HUES6 (cell line): ENCODE measurements at regions not wholly inside any gene's neighbourhood (a gene's known extent, or its start where the extent isn't known, plus 50 kb on each side); places are given as distances from the start of the nearest gene placed in this dataset.

ENCODE experiments used
- H3K27ac ChIP-seq: 2 replicates; pipeline ENCODE4 v1.7.0; 2013; ENCODE audit warnings: low read depth, mild to moderate bottlenecking, low read length, inconsistent platforms
- H3K27me3 ChIP-seq: 2 replicates; pipeline ENCODE4 v1.6.1; 2013; ENCODE audit warnings: low read length; ENCODE audit not compliant: control insufficient read depth, insufficient read depth
- H3K36me3 ChIP-seq: 2 replicates; pipeline ENCODE4 v1.6.1; 2013; ENCODE audit warnings: low read length; ENCODE audit not compliant: control insufficient read depth, insufficient read depth
- H3K4me1 ChIP-seq: 2 replicates; pipeline ENCODE4 v1.6.1; 2013; ENCODE audit warnings: low read length; ENCODE audit not compliant: control insufficient read depth, insufficient read depth
- H3K4me3 ChIP-seq: 2 replicates; pipeline ENCODE4 v1.5.1; 2013; ENCODE audit warnings: low read depth, low read length
- H3K9ac ChIP-seq: one replicate; pipeline ENCODE4 v1.6.1; 2013; ENCODE audit warnings: mild to moderate bottlenecking, low read length
- H3K9me3 ChIP-seq: 2 replicates; pipeline ENCODE4 v1.6.1; 2013; ENCODE audit warnings: low read depth, low read length; ENCODE audit not compliant: control insufficient read depth, insufficient read depth

DNA sequence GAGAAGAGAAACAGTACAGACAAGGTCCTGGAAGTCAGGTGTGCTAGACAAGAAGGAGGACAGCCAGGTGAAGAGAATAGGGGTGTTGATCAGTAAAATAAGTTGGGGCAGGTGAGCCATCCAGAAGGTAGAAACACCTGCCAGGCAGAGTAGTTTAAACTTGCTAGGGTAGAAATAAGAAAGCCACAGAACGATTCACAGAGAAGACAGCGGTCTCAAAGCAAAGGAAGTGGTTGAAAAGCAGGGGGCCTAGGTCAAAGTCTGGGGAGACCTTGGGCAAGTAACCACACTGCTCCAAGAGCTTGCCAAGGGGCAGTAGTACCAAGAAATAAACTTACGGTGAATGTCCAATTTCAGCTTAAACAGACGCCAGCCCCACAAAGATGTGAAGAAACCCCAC is 116.6 kb upstream of the PROX1 start:
- Histone ChIP-seq H3K36me3 (no peaks in the 10 kb centered on the region), H3K4me3 (no peak overlapping the region), H3K9ac (no peak overlapping the region), H3K27me3 (no peaks in the 10 kb centered on the region), H3K27ac (no peak overlapping the region), H3K4me1 (no peaks in the 10 kb centered on the region), H3K9me3 (no peaks in the 10 kb centered on the region)

DNA sequence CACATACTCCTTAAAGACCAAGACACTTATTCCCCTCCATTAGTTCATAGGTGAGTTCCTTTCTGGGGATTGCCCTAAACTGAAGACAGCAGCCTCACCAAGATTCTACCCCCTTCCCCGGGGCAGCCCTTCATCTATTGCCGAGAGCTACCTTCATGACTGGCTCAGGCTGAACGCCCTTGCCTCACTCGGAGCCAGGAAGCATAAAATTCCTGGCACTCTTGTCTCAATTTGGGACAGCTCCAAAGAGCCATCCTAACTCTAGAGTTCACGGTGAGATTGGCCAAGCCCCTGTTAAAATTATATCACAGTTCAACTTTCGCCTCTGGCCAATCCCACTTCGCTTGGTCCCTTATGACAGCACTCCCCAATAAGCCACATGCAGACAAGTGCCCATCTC is 113.0 kb upstream of the PROX1 start:
- Histone ChIP-seq H3K27me3 (no peaks in the 10 kb centered on the region), H3K36me3 (no peaks in the 10 kb centered on the region), H3K4me3 (no peak overlapping the region), H3K27ac (no peak overlapping the region), H3K9ac (no peak overlapping the region), H3K9me3 (no peaks in the 10 kb centered on the region), H3K4me1 (0 out of 2 replicates have a peak, but pooled peaks cover 4% of the 10 kb centered on the region)

DNA sequence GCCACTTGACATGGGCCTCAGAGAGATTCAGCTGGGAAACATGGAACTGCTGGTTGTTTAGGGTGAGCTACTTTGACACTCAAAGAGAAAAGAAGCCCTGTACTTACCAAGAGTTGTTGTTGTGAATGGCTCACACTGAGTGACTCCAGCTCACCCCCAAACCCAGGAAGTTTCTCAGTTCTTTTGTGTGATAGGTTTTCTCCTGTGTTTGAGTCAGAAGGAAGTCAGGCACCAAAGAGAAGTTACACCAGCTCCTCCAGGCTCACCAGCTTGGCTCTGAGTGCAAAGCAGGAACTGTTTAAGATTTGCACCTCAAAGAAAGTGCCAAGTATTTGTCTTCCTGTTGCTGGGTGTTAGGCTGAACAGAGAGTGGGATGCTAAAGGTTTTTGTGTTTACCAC is 111.2 kb upstream of the PROX1 start:
- Histone ChIP-seq H3K36me3 (no peaks in the 10 kb centered on the region), H3K9me3 (no peaks in the 10 kb centered on the region), H3K4me1 (0 out of 2 replicates have a peak, but pooled peaks cover 4% of the 10 kb centered on the region), H3K27me3 (no peaks in the 10 kb centered on the region), H3K27ac (no peak overlapping the region), H3K4me3 (no peak overlapping the region), H3K9ac (no peak overlapping the region)

DNA sequence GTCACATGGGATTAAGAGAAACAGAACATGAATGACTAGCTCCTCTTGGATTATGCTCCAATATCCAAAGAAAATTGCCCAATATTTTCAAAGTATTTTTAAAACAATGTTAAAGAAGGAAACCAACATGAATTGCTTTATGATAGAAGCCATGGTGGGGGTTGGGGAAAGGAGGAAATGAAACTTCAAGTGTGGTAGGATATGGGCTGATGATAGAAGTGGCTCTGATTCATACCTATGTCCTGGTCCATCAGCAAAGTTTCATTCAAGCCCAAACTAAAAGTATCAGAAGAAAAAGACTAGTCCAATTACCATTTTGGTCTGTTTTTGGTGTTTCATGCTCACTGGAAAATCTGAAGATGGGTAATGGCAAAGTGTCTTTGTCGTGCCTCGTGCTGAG is 104.2 kb upstream of the PROX1 start:
- H3K4me1 ChIP-seq: no peaks in the 10 kb centered on the region
- H3K27ac ChIP-seq: no peak overlapping the region
- no peaks in the 10 kb centered on the region for H3K36me3 ChIP-seq
- no peaks in the 10 kb centered on the region for H3K9me3 ChIP-seq
- no peak overlapping the region for H3K9ac ChIP-seq
- no peak overlapping the region for H3K4me3 ChIP-seq
- no peaks in the 10 kb centered on the region for H3K27me3 ChIP-seq

DNA sequence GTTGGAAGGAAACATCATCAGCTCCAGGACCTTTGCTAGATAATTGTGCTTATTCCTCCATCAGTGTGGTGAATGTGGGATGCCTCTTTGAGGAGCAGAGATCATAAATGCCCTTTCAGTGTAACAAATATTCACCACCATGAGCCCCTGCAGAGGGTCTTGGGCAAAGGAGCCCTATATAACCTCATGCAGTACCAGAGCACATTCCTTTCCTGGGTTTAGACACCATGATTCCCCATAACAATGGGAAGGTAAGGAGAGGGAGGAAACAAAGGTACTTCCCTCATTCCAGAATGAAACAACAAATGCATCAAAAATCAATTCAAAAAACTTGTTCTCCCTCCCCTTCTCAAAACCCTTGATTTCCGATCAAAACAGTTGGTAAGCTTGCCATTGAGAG is 103.4 kb upstream of the PROX1 start:
- Histone ChIP-seq H3K27me3 (no peaks in the 10 kb centered on the region), H3K36me3 (no peaks in the 10 kb centered on the region), H3K9ac (no peak overlapping the region), H3K9me3 (no peaks in the 10 kb centered on the region), H3K4me3 (no peak overlapping the region), H3K27ac (no peak overlapping the region), H3K4me1 (no peaks in the 10 kb centered on the region)

DNA sequence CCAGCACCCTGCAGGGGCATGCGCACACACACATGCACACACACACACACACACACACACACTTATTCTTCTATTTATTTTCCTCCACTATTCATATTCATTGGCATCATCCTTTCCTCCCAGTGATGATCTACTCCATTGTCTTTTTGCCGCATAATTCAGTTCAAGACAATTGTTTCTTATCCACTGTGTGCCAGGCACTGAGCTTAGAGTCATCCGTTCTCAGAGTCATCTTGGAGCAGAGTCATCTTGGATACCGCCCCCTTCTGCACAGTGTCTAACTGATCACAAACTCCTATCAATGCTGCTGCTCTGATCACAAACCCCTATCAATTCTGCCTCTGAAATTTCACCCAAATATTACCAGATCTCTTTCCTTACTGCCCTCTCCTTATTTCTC is 102.8 kb upstream of the PROX1 start:
- Histone ChIP-seq H3K9ac (no peak overlapping the region), H3K36me3 (no peaks in the 10 kb centered on the region), H3K27ac (no peak overlapping the region), H3K27me3 (no peaks in the 10 kb centered on the region), H3K9me3 (no peaks in the 10 kb centered on the region), H3K4me3 (no peak overlapping the region), H3K4me1 (no peaks in the 10 kb centered on the region)

DNA sequence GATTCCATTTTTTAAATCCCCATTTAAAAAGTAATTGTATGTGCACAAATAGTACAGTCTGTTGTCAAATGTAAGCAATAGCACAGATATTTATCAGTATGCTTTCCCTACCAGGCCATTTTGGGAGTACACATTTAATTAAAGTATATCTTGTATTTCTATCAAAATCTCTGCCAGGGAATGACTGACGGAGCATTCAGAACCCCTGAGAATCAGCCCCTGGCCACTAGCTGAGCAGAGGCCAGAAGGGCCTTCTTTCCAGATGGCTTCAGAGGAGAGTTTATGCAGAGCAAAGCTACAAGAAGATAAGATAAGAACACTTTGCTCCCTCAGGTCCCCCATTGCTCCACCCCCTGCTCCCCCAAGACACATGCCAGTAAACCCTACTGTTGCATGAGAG is 99.9 kb upstream of the PROX1 start:
- no peaks in the 10 kb centered on the region for H3K27me3 ChIP-seq
- H3K27ac ChIP-seq: no peak overlapping the region
- no peaks in the 10 kb centered on the region for H3K36me3 ChIP-seq
- no peak overlapping the region for H3K4me3 ChIP-seq
- H3K9ac ChIP-seq: no peak overlapping the region
- no peaks in the 10 kb centered on the region for H3K4me1 ChIP-seq
- no peaks in the 10 kb centered on the region for H3K9me3 ChIP-seq

DNA sequence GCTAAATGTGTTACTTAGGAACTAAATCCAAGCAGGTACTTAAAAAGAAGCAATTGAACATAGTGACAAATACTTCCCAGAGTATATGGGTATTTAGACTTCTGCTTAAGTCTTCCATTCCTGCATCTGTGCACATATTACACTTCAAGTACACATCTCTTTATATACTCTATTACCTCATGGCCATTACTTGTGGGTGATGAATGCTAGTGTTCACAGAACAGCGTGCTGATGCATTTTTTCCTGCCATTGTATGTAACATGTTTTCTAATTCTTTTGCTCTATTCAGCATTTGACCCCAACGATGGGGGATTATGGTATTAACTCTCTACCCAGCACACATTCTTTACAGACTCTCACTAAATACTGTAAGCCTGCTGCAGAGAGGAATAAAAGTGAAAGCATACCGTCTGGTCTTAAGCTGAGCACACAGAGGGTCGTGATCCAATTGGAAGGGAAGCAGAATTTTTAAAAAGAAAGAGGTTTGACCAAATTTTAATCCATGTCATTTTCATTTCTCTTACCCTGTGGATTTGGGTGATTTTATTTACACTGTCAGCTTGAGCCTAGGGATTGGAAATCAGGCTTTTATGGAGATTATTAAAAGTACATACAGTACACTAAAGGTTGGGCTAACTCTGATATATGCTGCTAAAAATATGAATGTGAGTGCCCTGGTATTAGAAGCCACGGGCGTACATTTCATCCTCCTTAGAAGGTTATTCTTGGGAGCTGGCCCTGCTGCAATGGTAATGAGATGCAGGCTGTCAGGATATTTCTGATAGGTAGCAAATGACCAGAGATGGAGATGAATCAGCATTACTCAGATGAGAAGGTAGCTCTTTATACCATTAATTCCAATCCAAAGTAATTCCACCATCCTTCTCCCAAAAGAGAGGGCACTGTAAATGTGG is 95.5 kb upstream of the PROX1 start:
- Histone ChIP-seq H3K36me3 (no peaks in the 10 kb centered on the region), H3K4me3 (no peak overlapping the region), H3K4me1 (no peaks in the 10 kb centered on the region), H3K27ac (no peak overlapping the region), H3K9me3 (no peaks in the 10 kb centered on the region), H3K27me3 (no peaks in the 10 kb centered on the region), H3K9ac (no peak overlapping the region)

DNA sequence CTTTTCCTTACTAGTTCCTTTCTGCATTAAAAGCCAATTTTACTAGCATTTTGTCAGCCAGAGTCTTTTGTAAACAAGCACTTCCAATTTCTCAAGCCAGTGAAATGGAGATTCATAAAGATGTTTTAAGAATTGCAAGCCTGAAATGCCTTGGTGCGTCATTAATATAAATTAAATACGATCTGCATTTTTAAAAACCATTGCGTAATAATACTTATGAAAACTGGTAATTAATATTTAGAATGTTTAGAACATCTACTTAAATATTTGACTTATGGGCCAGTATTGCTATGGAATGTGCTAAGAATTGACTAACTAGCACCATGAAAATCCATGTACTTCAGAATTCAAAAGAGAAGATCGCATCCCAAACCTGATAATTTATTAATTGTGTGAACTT is 89.1 kb upstream of the PROX1 start:
- Histone ChIP-seq H3K27me3 (no peaks in the 10 kb centered on the region), H3K9me3 (no peaks in the 10 kb centered on the region), H3K9ac (no peak overlapping the region), H3K4me1 (no peaks in the 10 kb centered on the region), H3K4me3 (no peak overlapping the region), H3K36me3 (no peaks in the 10 kb centered on the region), H3K27ac (no peak overlapping the region)

DNA sequence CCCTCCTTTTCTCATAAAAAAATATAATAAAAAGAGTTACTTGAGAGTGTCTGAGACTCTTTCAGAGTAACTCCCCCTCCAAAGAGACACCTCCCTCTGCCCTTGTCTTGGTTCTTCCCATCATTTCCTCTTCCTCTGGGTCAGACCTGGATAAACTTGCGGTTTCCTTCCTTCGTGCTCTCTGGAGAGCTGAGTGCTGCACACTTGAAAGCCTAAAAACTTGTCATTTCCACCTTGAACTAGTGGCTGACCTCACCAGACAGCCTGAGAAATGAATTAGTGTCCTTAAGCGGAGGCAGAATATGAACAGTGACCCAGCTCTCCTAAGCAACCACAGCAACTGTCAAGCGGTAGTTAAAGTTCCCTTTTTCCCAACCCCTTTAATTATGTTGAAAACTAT is 88.4 kb upstream of the PROX1 start:
- no peak overlapping the region for H3K27ac ChIP-seq
- H3K9ac ChIP-seq: no peak overlapping the region
- H3K36me3 ChIP-seq: no peaks in the 10 kb centered on the region
- no peak overlapping the region for H3K4me3 ChIP-seq
- no peaks in the 10 kb centered on the region for H3K27me3 ChIP-seq
- no peaks in the 10 kb centered on the region for H3K9me3 ChIP-seq
- H3K4me1 ChIP-seq: no peaks in the 10 kb centered on the region

DNA sequence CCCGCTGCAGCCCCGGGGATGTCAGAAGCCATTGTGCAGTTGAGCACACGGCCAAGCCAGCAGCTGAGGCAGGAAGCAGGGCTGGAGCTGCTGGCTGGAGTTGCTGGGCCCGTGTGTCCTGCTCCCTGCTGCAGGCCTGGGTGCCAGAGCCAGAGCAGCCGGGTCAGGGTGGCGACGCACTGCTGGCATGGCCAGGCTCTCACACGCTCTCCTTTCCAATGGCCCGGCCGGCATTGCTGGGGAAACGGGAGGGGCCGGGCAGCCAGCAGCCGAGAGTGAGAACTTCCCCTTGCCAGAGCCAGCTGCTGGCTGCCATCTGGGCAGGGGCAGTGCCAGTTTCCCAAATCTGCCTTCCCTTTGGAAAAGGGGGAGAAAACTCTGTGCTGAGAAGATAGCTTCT is 82.4 kb upstream of the PROX1 start:
- Histone ChIP-seq H3K4me3 (no peak overlapping the region), H3K27ac (no peak overlapping the region), H3K27me3 (no peaks in the 10 kb centered on the region), H3K9me3 (no peaks in the 10 kb centered on the region), H3K9ac (no peak overlapping the region), H3K36me3 (no peaks in the 10 kb centered on the region), H3K4me1 (no peaks in the 10 kb centered on the region)
